COR-L47 (cell line): ENCODE measurements at regions not wholly inside any gene's neighbourhood (a gene's known extent, or its start where the extent isn't known, plus 50 kb on each side); places are given as distances from the start of the nearest gene placed in this dataset.
"Not testable (repeated sequence)": the region's sequence is repeated elsewhere in the genome, so short reads cannot be mapped to it uniquely, and the experiment has no call there.

ENCODE experiments used
- DNase-seq: peaks from one replicate; lab custom pipeline; 2025; lab: John Stamatoyannopoulos, UW

DNA sequence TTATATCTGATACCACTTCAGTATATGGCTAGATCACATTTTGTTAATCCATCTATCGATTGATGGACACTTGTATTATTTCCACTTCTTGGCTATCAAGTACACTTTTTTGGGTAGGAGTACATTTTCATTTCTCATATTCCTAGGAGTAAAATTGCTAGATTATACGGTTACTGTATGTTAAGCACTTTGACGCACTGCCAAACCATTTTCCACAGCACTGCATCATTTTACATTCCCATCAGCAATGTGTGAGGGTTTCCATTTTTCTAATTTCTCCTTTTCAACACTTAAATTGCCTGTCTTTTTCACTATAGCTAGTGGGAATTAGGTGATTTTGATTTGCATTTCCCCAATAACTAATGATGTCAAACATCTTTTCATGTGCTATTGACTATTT lies 179.3 kb upstream of the B3GAT1 start:
- no peak for DNase-seq

DNA sequence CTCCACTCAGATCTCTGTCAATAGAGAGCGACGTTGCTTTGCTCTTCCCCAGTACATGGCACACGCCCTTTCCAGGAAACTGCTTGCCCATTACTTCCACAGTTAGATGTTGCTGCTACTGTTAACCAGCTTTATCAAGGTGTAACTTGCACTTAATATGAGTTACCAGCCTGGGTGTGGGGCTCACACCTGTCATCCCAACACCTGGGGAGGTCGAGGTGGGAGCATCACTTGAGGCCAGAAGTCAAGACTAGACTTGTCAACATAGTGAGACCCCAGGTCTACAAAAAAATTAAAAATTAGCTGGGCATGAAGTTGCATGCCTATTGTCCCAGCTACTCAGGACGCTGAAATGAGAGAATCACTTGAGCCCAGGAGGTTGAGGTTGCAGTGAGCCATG lies 177.1 kb upstream of the B3GAT1 start:
- no peak for DNase-seq

DNA sequence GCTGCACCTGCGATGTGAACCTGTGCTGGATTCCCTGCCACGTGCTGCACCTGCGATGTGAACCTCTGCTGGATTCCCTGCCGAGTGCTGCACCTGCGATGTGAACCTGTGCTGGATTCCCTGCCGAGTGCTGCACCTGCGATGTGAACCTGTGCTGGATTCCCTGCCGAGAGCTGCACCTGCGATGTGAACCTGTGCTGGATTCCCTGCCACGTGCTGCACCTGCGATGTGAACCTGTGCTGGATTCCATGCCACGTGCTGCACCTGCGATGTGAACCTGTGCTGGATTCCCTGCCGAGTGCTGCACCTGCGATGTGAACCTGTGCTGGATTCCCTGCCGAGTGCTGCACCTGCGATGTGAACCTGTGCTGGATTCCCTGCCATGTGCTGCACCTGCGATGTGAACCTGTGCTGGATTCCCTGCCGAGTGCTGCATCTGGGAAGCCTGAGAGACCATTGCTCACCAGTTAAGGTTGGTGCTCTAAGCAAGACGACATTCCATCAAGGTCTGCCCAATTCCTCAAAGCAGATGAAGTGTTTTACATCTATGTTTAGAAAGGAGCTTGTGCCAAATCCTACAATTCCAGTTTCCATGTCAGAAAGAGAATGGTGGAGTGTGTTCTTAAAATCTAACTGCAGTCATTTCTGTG lies 176.5 kb upstream of the B3GAT1 start:
- DNase-seq: not testable (repeated sequence)

DNA sequence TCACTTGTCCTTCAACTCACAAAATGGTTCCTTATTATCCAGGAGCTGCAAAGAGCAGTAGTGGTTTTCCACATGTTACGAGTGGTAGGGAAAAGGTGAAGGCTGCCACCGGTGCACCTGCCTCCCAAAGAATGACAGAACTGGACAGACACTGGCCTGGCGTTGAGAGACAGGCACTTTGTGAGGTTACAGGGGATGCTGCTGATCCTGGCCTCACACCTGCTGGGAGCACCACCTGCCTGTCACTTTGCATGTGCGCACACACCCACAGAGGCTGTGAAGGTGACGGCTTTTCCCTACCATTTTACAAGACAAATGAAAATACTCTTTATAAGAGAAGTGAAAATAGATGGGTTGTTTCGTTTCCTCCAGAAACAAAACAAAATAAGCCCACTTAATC lies 175.3 kb upstream of the B3GAT1 start:
- DNase-seq: no peak

DNA sequence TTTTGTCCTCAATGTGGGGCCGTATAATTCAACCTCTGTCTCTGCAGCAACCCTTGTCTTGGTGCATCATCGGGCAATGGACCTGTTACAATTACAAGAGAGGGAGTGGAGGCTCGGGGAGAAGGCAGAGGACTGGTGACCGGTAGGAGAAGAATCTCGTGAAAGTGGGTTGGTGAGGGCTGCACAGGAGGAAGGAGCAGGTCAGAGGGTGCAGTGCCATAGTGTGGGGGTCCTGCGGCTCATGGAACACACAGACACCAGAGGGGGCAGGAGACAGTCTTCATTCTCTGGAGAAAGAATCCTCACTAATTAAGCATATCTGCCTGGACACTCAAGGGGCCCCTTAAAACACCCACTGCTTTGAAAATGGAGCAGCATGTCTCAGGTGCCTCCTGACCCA lies 174.7 kb upstream of the B3GAT1 start:
- no peak for DNase-seq

GRCh38 chr11:134585666-134586610 lies 173.9 kb upstream of the B3GAT1 start:
- no peak for DNase-seq

DNA sequence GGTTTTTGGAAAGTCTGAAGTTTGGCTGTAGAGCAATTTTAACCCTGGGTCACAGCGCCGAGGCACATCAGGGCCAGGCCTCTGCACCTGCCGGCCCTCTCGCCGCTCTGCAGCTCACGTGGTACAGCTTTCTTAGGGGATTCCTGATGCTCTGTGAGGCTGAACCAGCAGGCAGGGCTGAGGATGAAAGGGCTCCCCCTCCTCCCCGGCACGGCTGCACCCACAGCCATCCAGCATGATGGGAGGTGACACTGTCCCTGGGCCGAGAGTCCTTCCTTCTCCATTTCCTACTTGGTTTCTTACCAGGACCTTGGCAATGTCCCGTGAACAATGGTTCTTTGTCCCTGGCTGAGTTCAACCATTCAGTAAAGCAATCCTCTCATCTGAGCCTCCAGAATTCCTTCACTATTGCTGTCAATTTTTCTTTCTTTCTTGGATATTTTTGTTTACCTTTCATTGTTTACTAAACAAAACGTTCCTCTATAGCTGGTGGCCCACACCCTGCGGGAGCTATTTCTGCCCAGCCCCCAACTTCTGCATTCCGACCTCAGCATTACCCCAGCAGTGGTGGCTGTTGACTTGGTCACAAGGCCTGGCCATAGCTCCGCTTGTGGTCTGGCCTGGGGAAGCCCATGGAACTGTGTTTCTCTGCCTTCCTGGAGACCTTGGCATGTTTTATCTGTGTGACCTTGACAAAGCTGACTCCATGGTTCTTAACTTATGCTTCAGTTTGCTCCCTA lies 172.8 kb upstream of the B3GAT1 start:
- DNase-seq: no peak

GRCh38 chr11:134584001-134584561 lies 172.0 kb upstream of the B3GAT1 start:
- no peak for DNase-seq

DNA sequence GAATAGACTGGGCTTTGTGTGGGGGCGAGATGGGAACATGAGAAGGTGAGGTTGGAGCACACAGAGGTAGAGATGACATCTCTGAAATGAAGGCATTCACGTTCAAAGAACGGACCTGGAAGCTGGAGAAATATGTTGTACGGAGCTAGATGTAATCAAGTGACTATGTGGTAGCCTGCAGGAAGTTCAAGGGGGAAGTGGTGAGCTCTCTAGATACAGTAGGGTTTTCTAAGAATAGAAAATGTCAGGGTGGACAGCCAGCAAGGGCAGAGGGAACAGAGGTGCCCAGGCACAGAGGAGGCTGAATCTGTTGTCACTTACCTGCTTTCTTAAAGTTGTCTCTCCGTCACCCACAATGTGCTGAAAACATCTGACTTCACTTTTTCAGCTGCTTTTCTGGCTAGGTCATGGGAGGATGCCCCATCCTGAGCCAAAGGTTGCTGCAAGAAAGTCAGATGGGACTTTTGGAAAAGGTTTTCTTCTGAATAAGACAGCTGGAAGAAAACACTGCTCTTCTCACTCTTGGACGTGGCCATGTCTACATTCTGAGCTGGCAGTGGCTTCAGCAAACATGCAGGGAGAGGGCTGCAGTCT lies 171.5 kb upstream of the B3GAT1 start:
- DNase-seq: no peak

- DNase-seq: no peak
Observed at GRCh38 chr11:134582770-134583095, 170.7 kb upstream of the B3GAT1 start.

DNA sequence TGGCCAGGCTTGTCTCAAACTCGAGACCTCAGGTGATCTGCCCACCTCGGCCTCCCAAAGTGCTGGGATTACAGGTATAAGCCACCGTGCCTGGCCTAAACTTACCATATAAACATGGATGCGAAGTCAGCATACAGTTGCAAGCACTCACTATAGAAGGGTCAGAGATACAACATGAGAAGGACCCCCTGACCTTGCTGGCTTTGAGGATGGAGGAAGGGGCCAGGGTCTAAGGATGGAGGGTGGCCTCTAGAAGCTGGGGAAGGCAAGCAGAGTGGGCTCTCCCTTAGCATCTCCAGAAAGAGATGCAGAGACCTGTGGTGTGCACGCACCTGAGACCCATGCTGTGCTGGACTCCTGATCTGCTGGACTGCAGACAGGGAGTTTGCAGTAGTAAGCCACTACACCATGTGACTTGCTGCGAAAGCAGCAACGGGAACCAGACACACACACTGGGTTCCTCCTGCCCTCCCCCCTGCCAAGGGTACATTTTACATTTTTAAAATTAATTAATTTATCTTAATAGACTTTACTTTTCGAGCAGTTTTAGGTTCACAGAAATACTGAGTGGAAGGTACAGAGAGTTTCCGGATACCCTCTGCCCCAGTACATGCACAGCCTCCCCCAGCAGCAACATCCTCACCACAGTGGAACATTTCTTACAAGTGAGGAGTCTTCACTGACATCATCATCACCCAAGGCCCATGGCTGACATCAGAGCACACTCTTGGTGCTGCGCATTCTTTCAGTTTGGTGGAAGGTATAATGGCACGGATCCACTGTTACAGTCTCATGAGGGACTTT lies 170.1 kb upstream of the B3GAT1 start:
- no peak for DNase-seq

DNA sequence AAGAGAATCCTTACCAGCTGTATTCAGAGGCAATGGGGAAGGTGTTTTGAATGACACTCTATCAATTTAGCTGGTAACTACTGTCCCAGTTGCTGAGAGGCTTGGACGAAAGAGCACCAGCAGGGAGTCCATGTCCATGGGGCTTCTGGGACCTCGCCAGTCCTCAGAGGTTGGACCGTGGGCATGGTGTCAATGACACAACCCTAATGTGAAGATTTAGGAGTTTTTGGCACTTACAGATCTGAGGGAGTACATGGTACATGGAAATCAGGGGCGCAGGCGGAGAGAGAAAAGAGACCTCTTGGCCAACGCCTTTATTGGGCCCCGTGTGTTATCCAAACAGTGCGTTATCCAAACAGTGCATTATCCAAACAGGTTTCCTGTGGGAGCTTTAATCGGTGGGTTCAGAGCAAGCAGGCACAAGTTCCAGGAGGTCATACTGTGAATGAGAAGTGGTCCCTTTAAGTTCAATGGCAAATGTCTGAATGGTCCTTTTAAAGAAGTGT lies 169.1 kb upstream of the B3GAT1 start:
- no peak for DNase-seq

DNA sequence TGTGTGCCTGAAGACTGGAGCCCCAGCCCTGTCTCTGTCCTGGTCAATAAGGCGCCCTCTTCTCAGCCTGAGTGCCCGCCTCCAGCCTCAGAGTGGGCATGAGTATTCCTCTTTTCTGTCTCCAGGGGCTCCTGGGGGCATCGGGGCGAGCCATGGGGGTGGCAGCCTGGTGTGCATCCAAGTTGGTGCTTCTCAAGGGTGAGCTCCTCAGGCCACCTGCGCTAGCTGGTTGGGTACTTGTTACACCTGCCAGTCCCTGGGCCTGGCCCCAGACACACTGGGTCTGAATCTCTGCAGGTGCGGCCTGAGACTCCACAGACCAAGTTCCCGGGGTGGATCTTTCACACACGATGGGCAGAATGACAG lies 168.6 kb upstream of the B3GAT1 start:
- no peak for DNase-seq

- peak; percentile 54 for DNase-seq
Observed at GRCh38 chr11:134579724-134580609, 167.9 kb upstream of the B3GAT1 start.

DNA sequence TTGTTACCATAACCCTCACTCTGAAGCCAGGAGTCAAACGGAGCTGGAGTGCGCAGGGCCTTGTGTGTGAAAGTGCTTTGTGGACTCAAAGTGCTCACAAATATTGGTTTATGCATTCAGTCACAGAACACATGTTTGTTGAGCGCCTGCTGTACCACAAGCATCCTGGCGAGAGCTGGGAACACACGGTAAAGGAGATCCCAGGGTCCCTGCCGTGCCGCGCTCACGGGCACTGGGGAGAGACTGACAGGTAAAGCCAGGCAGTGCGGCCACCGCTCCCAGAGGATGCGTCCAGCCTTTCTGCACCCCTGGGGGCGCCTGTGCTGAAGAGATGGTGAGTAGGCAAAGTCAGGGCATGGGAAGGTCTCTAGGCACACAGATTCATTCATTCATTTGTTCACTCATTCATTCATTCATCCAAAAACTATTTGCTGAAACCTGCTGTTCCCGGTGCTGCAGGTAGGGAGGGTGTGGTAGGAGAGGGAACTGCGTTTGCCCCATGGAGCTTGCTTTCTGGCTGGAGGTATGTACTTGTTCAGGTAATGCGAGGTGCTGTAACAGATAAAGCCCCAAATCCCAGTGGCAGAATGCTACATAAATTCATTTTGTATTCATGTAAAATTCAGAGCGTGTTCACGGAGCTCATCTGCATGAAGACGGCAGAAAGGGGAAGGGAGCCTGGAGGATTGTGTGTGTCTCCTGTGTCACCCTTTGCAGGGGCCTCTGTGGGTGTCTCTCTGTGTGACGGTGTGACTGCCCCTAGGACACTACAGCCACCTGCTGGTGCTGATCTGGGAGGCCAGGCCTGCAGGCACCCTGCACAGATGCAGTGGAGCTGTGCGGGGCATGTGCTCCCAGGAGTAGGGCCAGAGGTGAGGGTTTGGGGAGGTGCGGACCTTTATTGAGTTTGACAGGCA lies 167.0 kb upstream of the B3GAT1 start:
- no peak for DNase-seq

- no peak for DNase-seq
Observed at GRCh38 chr11:134577751-134578395, 165.8 kb upstream of the B3GAT1 start.

DNA sequence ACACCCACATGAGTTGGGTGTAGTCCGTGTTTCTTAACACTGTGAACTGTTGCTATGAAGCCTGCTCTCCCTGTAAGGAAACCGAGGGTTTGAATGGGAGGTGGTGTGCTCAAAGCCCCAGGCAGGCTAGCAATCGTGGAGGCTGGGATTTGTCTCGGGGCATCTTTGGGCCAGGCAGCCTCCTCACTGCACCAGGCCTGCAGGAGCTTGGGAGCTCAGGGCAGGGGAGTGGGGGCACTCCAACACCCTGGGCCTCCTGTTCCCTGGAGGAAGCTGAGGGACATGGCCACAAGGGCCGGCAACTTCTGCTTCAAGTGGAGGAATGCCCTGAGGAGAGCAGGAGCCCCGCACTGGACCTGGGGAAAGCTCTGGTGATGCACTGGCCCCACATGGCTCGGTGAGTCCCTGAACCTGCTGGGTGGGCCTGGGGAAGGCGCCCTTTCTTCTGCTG lies 164.7 kb upstream of the B3GAT1 start:
- DNase-seq: no peak

- DNase-seq: no peak
Observed at GRCh38 chr11:134576286-134576685, 164.2 kb upstream of the B3GAT1 start.
